B cell (primary cell): ENCODE measurements at regions not wholly inside any gene's neighbourhood (a gene's known extent, or its start where the extent isn't known, plus 50 kb on each side); places are given as distances from the start of the nearest gene placed in this dataset.

Experiments
- ATAC-seq: fragments of 200-7000 bp; cut with Tn5 transposase; one replicate; pipeline ENCODE4 v1.10.0; 2021; ENCODE audit warnings: low read depth, mild to moderate bottlenecking, moderate number of reproducible peaks, moderate library complexity
- CTCF ChIA-PET: fragments of 350-600 bp; sonication (Branson Sonifier 250); formaldehyde crosslinking; loops from one replicate; lab custom pipeline; 2021; ENCODE audit warnings: antibody characterized with exemption, inconsistent platforms; lab: Charles Lee
- POLR2A ChIA-PET: fragments of 350-600 bp; sonication (Branson Sonifier 250); formaldehyde crosslinking; loops from one replicate; lab custom pipeline; 2021; ENCODE audit warnings: antibody characterized with exemption; lab: Charles Lee
- DNase-seq: peaks from one replicate; pipeline ENCODE4 v3.0.0; 2013
- H2AFZ ChIP-seq: 2 replicates; pipeline ENCODE4 v1.6.1; 2012; ENCODE audit warnings: mild to moderate bottlenecking, low read depth, low read length; ENCODE audit not compliant: insufficient read depth, poor library complexity, severe bottlenecking
- H3K27ac ChIP-seq, 2 donors: 1 replicate in 1 of 2; 2 replicates in 1 of 2; pipeline ENCODE4 v1.5.1; 2012 to 2013; ENCODE audit warnings: low read length in 2 of 2, mild to moderate bottlenecking in 2 of 2, moderate library complexity in 1 of 2
- H3K27me3 ChIP-seq, 4 experiments: fragments of 200-600 bp in 1 of 4; sonication (generic) in 1 of 4; replicated peaks in 1 of 4; 1 replicate in 2 of 4; 2 replicates in 2 of 4; pipeline versions ENCODE4 v1.6.1 to v1.7.0; 2013 to 2016; ENCODE audit warnings: low read length in 3 of 4, mild to moderate bottlenecking in 2 of 4, mixed read lengths in 1 of 4, moderate library complexity in 1 of 4; ENCODE audit not compliant: insufficient read depth in 4 of 4, control insufficient read depth in 3 of 4; ENCODE audit errors: control extremely low read depth in 1 of 4
- H3K36me3 ChIP-seq, 2 experiments: replicated peaks in 1 of 2; 1 replicate in 1 of 2; 2 replicates in 1 of 2; pipeline versions ENCODE4 v1.6.1 to v1.7.1; 2013; ENCODE audit warnings: low read length in 1 of 2; ENCODE audit not compliant: insufficient read depth in 2 of 2, control insufficient read depth in 1 of 2; ENCODE audit errors: control extremely low read depth in 1 of 2, extremely low read depth in 1 of 2
- H3K4me1 ChIP-seq, 2 donors: fragments of 200-600 bp in 1 of 2; sonication (generic) in 1 of 2; 1 replicate in 1 of 2; 2 replicates in 1 of 2; pipeline versions ENCODE4 v1.5.1 to v1.6.1; 2013 to 2017; ENCODE audit warnings: low read length in 2 of 2; ENCODE audit not compliant: control insufficient read depth in 2 of 2, insufficient read depth in 2 of 2
- H3K4me2 ChIP-seq: replicated peaks from 2 replicates; pipeline ENCODE3; 2012; ENCODE audit warnings: mild to moderate bottlenecking, low read depth, low read length; ENCODE audit not compliant: poor library complexity, severe bottlenecking
- H3K4me3 ChIP-seq, 5 experiments: fragments of 200-600 bp in 1 of 5; sonication (generic) in 1 of 5; 1 replicate in 3 of 5; 2 replicates in 2 of 5; pipeline versions ENCODE4 v1.5.1 to v1.7.0; 2011 to 2016; ENCODE audit warnings: low read length in 4 of 5, mild to moderate bottlenecking in 4 of 5, low read depth in 2 of 5, control low read depth in 1 of 5, moderate library complexity in 1 of 5; ENCODE audit not compliant: insufficient read depth in 1 of 5; ENCODE audit errors: control extremely low read depth in 1 of 5, extremely low read depth in 1 of 5
- H3K79me2 ChIP-seq: fragments of 200-600 bp; sonication (generic); one replicate; pipeline ENCODE4 v1.6.0; 2016; ENCODE audit warnings: low read length; ENCODE audit not compliant: control insufficient read depth, insufficient read depth
- H3K9ac ChIP-seq: fragments of 200-600 bp; sonication (generic); 2 replicates; pipeline ENCODE4 v1.6.1; 2017; ENCODE audit warnings: mild to moderate bottlenecking, low read length, moderate library complexity
- H3K9me3 ChIP-seq, 3 donors: one replicate each; pipeline versions ENCODE4 v1.6.1 to v1.7.1; 2013; ENCODE audit warnings: low read length in 2 of 3; ENCODE audit not compliant: control insufficient read depth in 2 of 3, insufficient read depth in 1 of 3; ENCODE audit errors: control extremely low read depth in 1 of 3
- H4K20me1 ChIP-seq: 2 replicates; pipeline ENCODE4 v1.6.0; 2012; ENCODE audit warnings: mild to moderate bottlenecking, low read length; ENCODE audit not compliant: insufficient read depth, control insufficient read depth, poor library complexity, severe bottlenecking
- H3K27ac Mint-ChIP-seq: one replicate; pipeline ENCODE4 v1.8.0; 2021; ENCODE audit warnings: mixed read lengths
- H3K27me3 Mint-ChIP-seq: one replicate; pipeline ENCODE4 v1.8.0; 2021; ENCODE audit warnings: mixed read lengths
- H3K4me1 Mint-ChIP-seq: one replicate; pipeline ENCODE4 v1.8.0; 2021; ENCODE audit warnings: mixed read lengths
- H3K4me3 Mint-ChIP-seq: one replicate; pipeline ENCODE4 v1.8.0; 2021; ENCODE audit warnings: mixed read lengths
- H3K9me3 Mint-ChIP-seq: one replicate; pipeline ENCODE4 v1.8.0; 2022; ENCODE audit warnings: mixed read lengths; ENCODE audit not compliant: insufficient read depth
- CTCF ChIP-seq: fragments of 200-600 bp; IDR thresholded peaks from one replicate; pipeline ENCODE4 v1.8.0; 2022; ENCODE audit warnings: antibody characterized with exemption, mild to moderate bottlenecking
- EZH2 ChIP-seq: IDR thresholded peaks from 2 replicates; pipeline ENCODE4 v1.6.1; 2012; ENCODE audit warnings: borderline replicate concordance, low read depth, mild to moderate bottlenecking, moderate library complexity, low read length; ENCODE audit not compliant: insufficient read depth, poor library complexity, severe bottlenecking
- WGBS: methylation state at CpG from one replicate; pipeline ENCODE4 v1.1.5; 2013; ENCODE audit warnings: missing lambda C conversion rate; ENCODE audit not compliant: insufficient coverage; 5-methylcytosine and 5-hydroxymethylcytosine counted together
- intact Hi-C: fragments of 100-400 bp; cut with micrococcal nuclease; formaldehyde crosslinking; loops from one replicate; pipeline ENCODE4 v1.10.0; 2022

DNA sequence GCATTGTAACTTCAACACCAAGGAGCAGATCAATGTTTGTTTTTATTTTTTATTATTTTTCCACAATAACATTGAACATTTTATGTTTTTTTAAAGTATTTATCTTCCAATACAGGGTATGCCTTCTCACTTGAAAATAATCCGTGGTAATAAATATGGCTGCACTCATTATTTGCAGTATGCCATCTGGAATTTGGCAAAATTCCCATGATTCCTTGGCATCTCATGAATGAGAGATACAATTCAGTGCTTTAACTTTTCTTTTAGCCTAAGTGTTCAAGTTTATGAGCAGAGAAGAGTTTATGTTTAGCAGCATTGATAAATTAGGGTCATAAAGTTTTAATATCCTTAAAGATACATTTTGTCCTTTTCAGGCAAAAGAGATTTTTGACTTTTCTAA is 1109.6 kb upstream of the ATXN8OS start:
- ChIA-PET CTCF (no interaction called here), POLR2A (no interaction called here)
- Histone ChIP-seq H3K4me1 (no peaks in the 10 kb centered on the region), H3K27me3 (no peaks in the 10 kb centered on the region), H3K36me3 (no peaks in the 10 kb centered on the region), H3K9ac (no peak overlapping the region), H3K79me2 (no peaks in the 10 kb centered on the region), H4K20me1 (no peaks in the 10 kb centered on the region), H3K9me3 (no peaks in the 10 kb centered on the region), H3K27ac (no peak overlapping the region), H3K4me2 (no peak overlapping the region), H2AFZ (no peak overlapping the region), H3K4me3 (no peak overlapping the region)
- Mint-ChIP-seq H3K27ac (no peak overlapping the region), H3K4me1 (no peaks in the 10 kb centered on the region), H3K27me3 (no peaks in the 10 kb centered on the region), H3K4me3 (no peak overlapping the region), H3K9me3 (no peaks in the 10 kb centered on the region)
- no peak for TF ChIP-seq EZH2
- TF ChIP-seq CTCF, result no peak
- WGBS, result no CpG with 5 or more reads among the region's 1 CpG
- no peak for DNase-seq
- intact Hi-C loops, result no loop called here
- ATAC-seq, result no peak

DNA sequence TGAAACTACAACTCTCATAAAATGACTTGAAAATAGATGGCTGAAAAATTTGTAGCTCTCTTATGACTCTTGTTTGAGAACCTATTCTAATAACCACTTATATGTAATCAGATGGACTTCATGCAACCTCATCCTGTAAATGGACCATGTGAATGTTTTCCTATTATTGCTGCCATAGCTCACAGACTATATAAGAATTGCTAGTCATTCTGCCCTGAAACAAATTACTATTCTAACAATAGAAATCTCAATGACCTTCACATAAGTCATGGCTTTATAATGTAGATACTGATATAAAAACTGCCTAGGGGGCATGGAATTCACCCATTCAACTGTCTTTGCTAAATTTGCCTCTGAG is 1111.0 kb upstream of the ATXN8OS start:
- H3K27ac ChIP-seq, result no peak overlapping the region
- no peaks in the 10 kb centered on the region for H3K27me3 ChIP-seq
- no peaks in the 10 kb centered on the region for H3K9me3 ChIP-seq
- no peak overlapping the region for H3K4me3 Mint-ChIP-seq
- H3K9me3 Mint-ChIP-seq, result no peaks in the 10 kb centered on the region
- no peaks in the 10 kb centered on the region for H3K27me3 Mint-ChIP-seq
- CTCF ChIA-PET, result no interaction called here
- H3K4me1 ChIP-seq, result no peaks in the 10 kb centered on the region
- H3K9ac ChIP-seq, result no peak overlapping the region
- POLR2A ChIA-PET, result no interaction called here
- no peaks in the 10 kb centered on the region for H4K20me1 ChIP-seq
- no peaks in the 10 kb centered on the region for H3K4me1 Mint-ChIP-seq
- no peak overlapping the region for H3K4me2 ChIP-seq
- no peak for TF ChIP-seq EZH2
- no peak for TF ChIP-seq CTCF
- no peak overlapping the region for H3K27ac Mint-ChIP-seq
- ATAC-seq (no peak), DNase-seq (no peak)
- intact Hi-C loops, result no loop called here
- H3K79me2 ChIP-seq, result no peaks in the 10 kb centered on the region
- no peak overlapping the region for H3K4me3 ChIP-seq
- no peak overlapping the region for H2AFZ ChIP-seq
- no peaks in the 10 kb centered on the region for H3K36me3 ChIP-seq
